Aorta (tissue), 5 donors: ENCODE measurements at regions not wholly inside any gene's neighbourhood (a gene's known extent, or its start where the extent isn't known, plus 50 kb on each side); places are given as distances from the start of the nearest gene placed in this dataset.

Experiments used
- ATAC-seq: fragments of 200-7000 bp; cut with Tn5 transposase; one replicate; pipeline ENCODE4 v1.9.1; 2022; ENCODE audit warnings: moderate library complexity; ENCODE audit not compliant: low FRiP score
- DNase-seq, 2 donors: peaks; one replicate each; pipeline ENCODE4 v3.0.0-alpha.2; 2020
- H3K27ac ChIP-seq, 2 donors: one replicate each; pipeline ENCODE4 v1.5.1; 2013; ENCODE audit warnings: low read length in 2 of 2, mild to moderate bottlenecking in 2 of 2, moderate library complexity in 2 of 2, control low read depth in 1 of 2, inconsistent platforms in 1 of 2, low read depth in 1 of 2
- H3K27me3 ChIP-seq, 2 donors: one replicate each; pipeline ENCODE4 v1.6.1; 2013; ENCODE audit warnings: control low read depth in 1 of 2, low read length in 1 of 2, mild to moderate bottlenecking in 1 of 2, moderate library complexity in 1 of 2; ENCODE audit not compliant: insufficient read depth in 2 of 2, control insufficient read depth in 1 of 2
- H3K36me3 ChIP-seq, 2 donors: one replicate each; pipeline ENCODE4 v1.6.1; 2013; ENCODE audit warnings: control low read depth in 1 of 2, low read length in 1 of 2, mild to moderate bottlenecking in 1 of 2; ENCODE audit not compliant: insufficient read depth in 2 of 2, control insufficient read depth in 1 of 2
- H3K4me1 ChIP-seq, 2 donors: one replicate each; pipeline ENCODE4 v1.6.1; 2013; ENCODE audit warnings: low read length in 2 of 2, control low read depth in 1 of 2, mild to moderate bottlenecking in 1 of 2, moderate library complexity in 1 of 2; ENCODE audit not compliant: insufficient read depth in 2 of 2, control insufficient read depth in 1 of 2
- H3K4me3 ChIP-seq, 2 donors: one replicate each; pipeline ENCODE4 v1.5.1; 2013; ENCODE audit warnings: low read length in 2 of 2, control low read depth in 1 of 2, mild to moderate bottlenecking in 1 of 2
- H3K9me3 ChIP-seq: one replicate; pipeline ENCODE4 v1.6.1; 2013; ENCODE audit warnings: mild to moderate bottlenecking, low read length; ENCODE audit not compliant: control insufficient read depth
- WGBS, 2 donors: extraction: QIAGEN DNeasy Blood & Tissue Kit; methylation state at CpG; one replicate each; pipeline ENCODE4 v1.1.7; 2013; 5-methylcytosine and 5-hydroxymethylcytosine counted together
- intact Hi-C, 2 donors: fragments of 100-400 bp; cut with DNase I; formaldehyde crosslinking; loops; one replicate each; pipeline versions ENCODE4 v1.14.2 to v1.15.0; 2022
- donor health status: healthy with polysubstance abuse.
- donor health status: Bipolar disorder and iron deficiency.
- donor health status: DM: no; HTN: no; CAD: no.
- donor health status: DM: no; HTN: no; CAD: no.
- donor health status: DM: yes; HTN: yes; CAD: no.

GRCh38 chr18:29962579-29962978, 1080.0 kb downstream of the DSC3 start:
- no peak overlapping the region for H3K4me3 ChIP-seq
- no peak for ATAC-seq
- no peak for DNase-seq
- H3K36me3 ChIP-seq: no peaks in the 10 kb centered on the region
- intact Hi-C loops: no loop called here
- no peak overlapping the region for H3K27ac ChIP-seq
- WGBS, 2 donors: 50 to 61% methylated on average over 3 of the region's 3 CpGs
- H3K9me3 ChIP-seq: no peaks in the 10 kb centered on the region
- no peaks in the 10 kb centered on the region for H3K4me1 ChIP-seq
- no peaks in the 10 kb centered on the region for H3K27me3 ChIP-seq

DNA sequence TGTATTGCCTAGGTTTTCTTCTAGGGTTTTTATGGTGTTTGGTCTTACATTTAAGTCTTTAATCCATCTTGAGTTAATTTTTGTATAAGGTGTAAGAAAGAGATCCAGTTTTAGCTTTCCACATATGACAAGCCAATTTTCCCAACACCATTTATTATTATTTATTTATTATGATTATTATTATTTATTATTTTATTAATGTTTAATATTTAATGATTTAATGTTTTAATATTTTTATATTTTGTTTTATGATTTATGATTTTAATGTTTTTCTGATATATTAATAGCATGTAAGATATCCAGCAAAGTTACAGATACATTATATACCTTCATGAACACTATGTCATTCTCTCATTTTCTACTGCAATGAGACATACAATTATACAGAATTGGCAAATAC, 1082.0 kb downstream of the DSC3 start:
- Histone ChIP-seq H3K27me3 (no peaks in the 10 kb centered on the region), H3K4me3 (no peak overlapping the region), H3K36me3 (no peaks in the 10 kb centered on the region), H3K9me3 (no peaks in the 10 kb centered on the region), H3K4me1 (no peaks in the 10 kb centered on the region), H3K27ac (no peak overlapping the region)
- no peak for DNase-seq
- no peak for ATAC-seq
- intact Hi-C loops: no loop called here

- intact Hi-C loops: no loop called here
- DNase-seq (no peak), ATAC-seq (no peak)
- no peaks in the 10 kb centered on the region for H3K27me3 ChIP-seq
- H3K36me3 ChIP-seq: no peaks in the 10 kb centered on the region
- no peaks in the 10 kb centered on the region for H3K9me3 ChIP-seq
- H3K4me3 ChIP-seq: no peak overlapping the region
- WGBS, 2 donors: 63 to 67% methylated on average over 1 of the region's 1 CpG
- no peaks in the 10 kb centered on the region for H3K4me1 ChIP-seq
- H3K27ac ChIP-seq: no peak overlapping the region
Observed at GRCh38 chr18:29930231-29930630, 1112.3 kb downstream of the DSC3 start.

DNA sequence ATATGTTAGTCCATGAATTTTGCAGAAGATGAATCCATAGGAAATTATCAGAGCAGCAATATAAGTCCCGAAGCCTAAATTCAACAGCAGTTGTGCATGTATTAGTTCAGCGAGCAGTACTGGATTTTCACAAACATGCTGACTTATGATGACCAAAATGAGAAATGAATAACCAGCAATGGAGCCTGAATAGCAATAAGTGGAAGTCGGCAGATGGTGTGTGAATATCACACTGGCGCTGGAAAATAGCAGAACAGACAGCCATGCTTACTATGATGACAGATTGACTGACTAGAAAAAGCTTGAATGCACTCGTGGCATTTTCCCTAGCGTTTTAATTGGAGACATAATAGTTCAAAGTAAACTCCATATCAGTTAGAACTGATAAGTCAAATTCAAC, 1114.5 kb downstream of the DSC3 start:
- no peaks in the 10 kb centered on the region for H3K27me3 ChIP-seq
- no peak for ATAC-seq
- no peaks in the 10 kb centered on the region for H3K9me3 ChIP-seq
- no peaks in the 10 kb centered on the region for H3K36me3 ChIP-seq
- H3K4me1 ChIP-seq: no peaks in the 10 kb centered on the region
- WGBS, 2 donors: 50 to 57% methylated on average over 6 of the region's 6 CpGs
- intact Hi-C loops: no loop called here
- H3K4me3 ChIP-seq: no peak overlapping the region
- no peak for DNase-seq
- no peak overlapping the region for H3K27ac ChIP-seq

DNA sequence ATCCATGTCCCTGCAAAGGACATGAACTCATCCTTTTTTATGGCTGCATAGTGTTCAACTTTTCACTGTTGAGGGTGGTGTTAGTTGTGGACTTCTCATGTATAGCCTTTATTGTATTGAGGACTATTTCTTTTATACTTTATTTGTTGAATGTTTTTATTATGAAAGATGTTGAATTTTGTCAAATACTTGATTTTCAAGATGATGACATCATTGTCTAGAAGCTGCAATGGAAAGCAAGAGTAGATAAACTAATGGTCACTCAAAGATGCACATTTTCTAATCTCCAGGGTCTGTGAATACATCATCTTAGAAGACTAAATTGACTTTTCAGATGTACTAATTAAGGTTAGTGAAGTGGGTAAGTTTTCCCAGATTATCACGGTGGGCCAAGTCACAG, 1117.0 kb downstream of the DSC3 start:
- DNase-seq (no peak), ATAC-seq (no peak)
- H3K4me3 ChIP-seq: no peak overlapping the region
- WGBS, 2 donors: 93 to 95% methylated on average over 1 of the region's 1 CpG
- H3K27me3 ChIP-seq: no peaks in the 10 kb centered on the region
- H3K9me3 ChIP-seq: no peaks in the 10 kb centered on the region
- intact Hi-C loops: no loop called here
- no peak overlapping the region for H3K27ac ChIP-seq
- H3K4me1 ChIP-seq: no peaks in the 10 kb centered on the region
- no peaks in the 10 kb centered on the region for H3K36me3 ChIP-seq

DNA sequence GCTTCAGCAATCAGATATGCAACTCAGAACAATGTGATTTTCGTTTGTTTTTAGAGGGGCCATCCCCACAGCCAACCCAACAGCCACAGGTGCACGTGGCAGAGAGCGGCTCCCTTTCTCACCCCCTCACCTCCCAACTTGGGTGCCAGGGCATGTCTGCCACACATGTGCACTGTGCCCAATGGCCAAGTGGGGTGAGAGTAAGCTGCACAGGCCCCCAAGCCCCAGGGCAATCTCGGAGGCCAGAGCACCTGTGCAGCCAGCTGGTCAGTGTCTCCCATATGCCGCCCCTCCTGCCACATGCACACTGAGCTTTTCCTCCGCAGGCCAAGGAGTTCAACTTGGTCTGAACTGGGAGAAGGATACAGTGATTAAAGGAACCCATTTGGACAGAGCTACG, 1130.2 kb downstream of the DSC3 start:
- no peak for ATAC-seq
- Histone ChIP-seq H3K36me3 (no peaks in the 10 kb centered on the region), H3K27ac (no peak overlapping the region), H3K4me1 (no peaks in the 10 kb centered on the region), H3K9me3 (peaks cover 2% of the 10 kb centered on the region), H3K27me3 (no peaks in the 10 kb centered on the region), H3K4me3 (no peak overlapping the region)
- WGBS, 2 donors: 86 to 89% methylated on average over 7 of the region's 7 CpGs
- intact Hi-C loops: no loop called here
- DNase-seq: no peak

DNA sequence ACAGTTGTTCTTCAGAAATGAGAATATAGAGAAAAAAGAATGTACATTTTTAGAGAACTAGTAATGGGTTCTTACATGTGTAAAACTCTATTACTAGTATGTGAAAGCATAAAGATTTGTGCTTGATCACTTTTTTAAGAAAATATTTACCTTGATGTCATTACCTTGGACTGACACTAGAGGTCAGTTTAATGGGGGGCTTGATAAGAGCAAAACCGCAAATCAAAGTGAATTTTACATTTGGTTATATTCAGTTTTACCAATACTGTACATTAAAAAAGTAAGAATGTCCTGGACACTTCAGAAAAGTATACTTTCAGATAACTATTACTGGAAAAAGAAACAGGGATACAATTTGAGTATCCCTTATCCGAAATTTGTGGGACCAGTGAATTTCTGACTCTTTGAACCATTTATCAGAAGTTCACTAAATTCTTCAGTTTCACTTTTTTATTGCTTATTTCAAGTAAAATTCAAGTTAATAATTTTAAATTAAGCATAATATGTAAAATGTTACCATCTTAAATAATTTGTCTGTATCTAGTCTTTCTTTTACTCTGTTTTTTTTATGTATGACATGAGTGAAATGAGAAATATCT, 1149.5 kb downstream of the DSC3 start:
- no peak overlapping the region for H3K4me3 ChIP-seq
- no peak overlapping the region for H3K27ac ChIP-seq
- no peaks in the 10 kb centered on the region for H3K36me3 ChIP-seq
- intact Hi-C loops: no loop called here
- no peak for ATAC-seq
- WGBS, 2 donors: 62 to 69% methylated on average over 2 of the region's 2 CpGs
- H3K4me1 ChIP-seq: no peaks in the 10 kb centered on the region
- H3K27me3 ChIP-seq: no peaks in the 10 kb centered on the region
- H3K9me3 ChIP-seq: no peaks in the 10 kb centered on the region
- no peak for DNase-seq

GRCh38 chr18:29883114-29883513, 1159.4 kb downstream of the DSC3 start:
- ATAC-seq (no peak), DNase-seq (no peak)
- Histone ChIP-seq H3K27me3 (no peaks in the 10 kb centered on the region), H3K4me1 (no peaks in the 10 kb centered on the region), H3K4me3 (no peak overlapping the region), H3K36me3 (no peaks in the 10 kb centered on the region), H3K27ac (no peak overlapping the region), H3K9me3 (peaks cover 1% of the 10 kb centered on the region)
- intact Hi-C loops: no loop called here

DNA sequence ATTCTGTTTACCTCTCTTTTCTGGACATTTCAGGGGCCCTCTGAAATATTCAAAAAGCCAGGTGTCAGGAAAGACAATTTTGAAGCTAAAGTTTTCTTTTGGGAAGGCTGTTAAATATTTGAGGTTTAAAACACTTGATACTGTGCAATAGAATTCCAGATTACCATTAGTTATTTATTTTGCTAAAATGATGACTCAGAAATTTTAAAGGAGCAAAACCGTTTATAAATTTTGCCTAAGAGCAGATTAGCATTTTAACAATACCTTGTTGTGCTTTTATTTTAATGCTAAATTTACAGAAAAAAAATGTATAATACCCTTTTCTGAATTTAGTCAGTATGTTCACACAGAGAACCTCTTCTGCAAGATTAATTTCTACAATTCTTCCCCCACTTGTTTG, 1159.9 kb downstream of the DSC3 start:
- Histone ChIP-seq H3K4me1 (no peaks in the 10 kb centered on the region), H3K9me3 (peaks cover 1% of the 10 kb centered on the region), H3K4me3 (no peak overlapping the region), H3K27me3 (no peaks in the 10 kb centered on the region), H3K27ac (no peak overlapping the region), H3K36me3 (no peaks in the 10 kb centered on the region)
- intact Hi-C loops: no loop called here
- 50% methylated on average over 1 of the region's 1 CpG for WGBS, 2 donors
- DNase-seq (no peak), ATAC-seq (no peak)
